ENCODE measurements at regions not wholly inside any gene's neighbourhood (a gene's known extent, or its start where the extent isn't known, plus 50 kb on each side); places are given as distances from the start of the nearest gene placed in this dataset.

DNA sequence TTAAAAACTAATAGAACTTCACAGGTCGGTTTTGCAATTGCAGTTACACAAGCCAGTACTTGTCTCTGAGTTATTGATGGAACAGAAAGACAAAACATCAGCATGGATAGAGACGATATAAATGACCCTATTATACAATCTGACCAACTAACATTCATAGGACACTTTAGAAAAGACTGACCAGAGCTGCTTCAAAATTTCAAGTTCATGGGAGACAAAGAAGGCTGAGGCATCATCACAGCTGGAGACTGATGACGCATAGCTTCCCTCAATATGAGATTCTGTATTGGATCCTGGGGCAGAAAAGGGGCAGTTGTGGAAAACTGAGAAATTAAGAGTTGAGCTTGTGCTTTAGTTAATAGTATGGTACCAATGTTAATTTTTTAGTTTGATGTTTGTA, 174.0 kb downstream of the THBS2 start:
- no peak for DNase-seq

GRCh38 chr6:169078399-169079145, 175.1 kb downstream of the THBS2 start:
- no peak for DNase-seq

- DNase-seq, result no peak
Observed at GRCh38 chr6:169075915-169076654, 177.6 kb downstream of the THBS2 start.

GRCh38 chr6:169075211-169075914, 178.3 kb downstream of the THBS2 start:
- DNase-seq, result peak; percentile 82

- DNase-seq, result no peak
Observed at GRCh38 chr6:169074526-169074925, 179.1 kb downstream of the THBS2 start.

- DNase-seq, result no peak
Observed at GRCh38 chr6:169073311-169073710, 180.3 kb downstream of the THBS2 start.

DNA sequence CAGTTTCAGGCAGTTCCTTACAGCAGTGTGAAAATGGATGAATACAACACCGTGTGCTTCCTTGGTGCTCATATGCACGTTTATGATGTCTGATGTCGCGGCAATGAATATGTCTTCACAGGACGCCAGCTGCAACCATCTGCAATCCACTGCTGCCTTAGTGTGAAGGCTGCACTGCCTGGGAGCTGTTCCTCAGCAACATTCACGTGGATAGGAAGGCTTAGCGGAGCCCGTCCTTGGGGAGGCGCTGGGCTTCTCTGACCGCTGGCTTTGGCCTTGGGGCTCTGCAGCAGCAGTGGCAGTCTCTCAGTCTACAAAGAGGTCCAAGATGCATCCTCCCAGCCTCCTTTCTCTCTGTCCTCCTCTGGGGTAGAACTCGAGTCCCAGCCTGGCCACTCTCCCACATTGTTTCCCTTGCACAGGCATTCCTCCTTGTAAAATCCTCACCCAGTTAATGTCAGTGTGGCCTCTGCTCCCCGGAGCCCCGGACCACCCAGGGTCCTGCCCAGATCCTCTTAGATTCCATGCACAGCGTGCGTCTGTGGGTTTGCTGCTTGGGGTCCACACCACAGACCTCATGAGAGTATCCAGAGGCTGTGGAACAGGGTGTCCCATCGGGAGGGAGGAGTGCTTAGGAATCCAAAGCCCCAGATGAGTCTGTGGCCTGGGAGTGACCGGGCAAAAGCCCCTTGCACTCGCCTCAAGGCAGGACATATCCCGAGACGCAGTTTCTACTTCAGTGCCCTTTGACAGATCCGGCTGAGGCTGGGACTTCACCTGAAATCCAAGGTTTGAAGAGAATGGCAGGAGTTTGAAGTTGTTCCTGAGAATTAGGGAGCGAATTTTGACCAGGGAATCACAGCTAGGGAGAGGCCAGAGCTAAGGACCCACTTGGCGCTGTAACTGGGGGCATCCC, 181.3 kb downstream of the THBS2 start:
- no peak for DNase-seq

- DNase-seq, result no peak
Observed at GRCh38 chr6:169071394-169071793, 182.3 kb downstream of the THBS2 start.

- DNase-seq, result no peak
Observed at GRCh38 chr6:169070506-169071176, 183.0 kb downstream of the THBS2 start.

DNA sequence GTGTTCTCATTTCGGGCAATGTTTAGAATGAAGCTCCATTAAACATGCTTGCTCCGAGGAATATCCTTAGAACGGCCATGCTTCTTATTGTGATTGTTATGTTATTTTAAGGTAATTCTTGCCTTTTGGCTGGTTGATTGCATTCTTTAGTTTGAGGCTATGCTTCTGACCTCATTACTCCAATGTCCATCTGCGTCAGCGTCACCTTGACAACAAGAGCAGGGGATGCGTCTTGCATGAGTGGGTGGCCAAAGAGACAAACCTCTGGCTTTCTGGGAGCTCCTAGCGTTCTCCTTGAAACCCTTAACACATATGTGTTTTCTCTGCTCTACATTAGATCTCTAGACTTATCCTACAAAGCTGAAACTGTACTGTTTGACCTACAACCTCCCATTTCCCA, 184.3 kb downstream of the THBS2 start:
- no peak for DNase-seq

DNA sequence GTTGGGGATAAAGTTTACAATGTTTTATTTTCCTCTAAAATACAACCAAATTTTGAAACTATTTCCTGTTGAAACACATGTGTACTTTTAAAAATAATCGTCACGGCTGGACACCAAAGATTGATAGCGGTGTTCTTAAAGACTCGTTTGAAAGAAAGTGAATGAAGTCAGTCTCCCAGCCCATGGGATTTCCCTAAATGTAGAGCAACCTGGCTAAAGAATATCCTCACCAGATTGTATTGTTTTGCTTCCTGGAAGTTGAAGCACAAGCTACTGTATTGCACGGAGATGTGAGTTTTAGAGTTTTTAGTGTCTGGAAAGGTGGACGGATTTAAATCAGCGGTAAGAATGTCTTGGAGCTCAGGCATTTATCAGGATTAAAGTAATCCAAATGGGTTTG, 189.5 kb downstream of the THBS2 start:
- DNase-seq, result no peak

DNA sequence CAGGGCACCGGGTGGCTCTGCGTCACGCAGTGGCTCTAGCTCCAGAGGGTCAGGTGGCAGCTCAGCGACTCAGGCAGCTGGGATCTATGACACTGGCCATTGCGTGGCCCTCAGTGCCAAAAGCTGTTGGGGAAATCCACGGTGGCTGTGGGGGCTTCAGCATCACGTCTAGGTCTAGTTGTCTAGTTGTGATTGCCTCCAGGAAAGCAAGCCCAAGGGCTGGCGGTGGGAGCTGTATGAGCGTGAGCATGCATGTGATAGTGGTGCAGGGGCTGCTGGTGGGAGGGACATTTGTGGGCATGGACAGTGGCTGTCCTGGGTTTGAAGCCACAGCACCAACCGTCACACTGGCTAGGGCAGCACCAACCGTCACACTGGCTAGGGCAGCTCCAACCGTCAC, 191.4 kb downstream of the THBS2 start:
- DNase-seq, result no peak

GRCh38 chr6:169058634-169059033, 195.0 kb downstream of the THBS2 start:
- DNase-seq, result no peak

GRCh38 chr6:169052462-169052861, 201.2 kb downstream of the THBS2 start:
- DNase-seq, result no peak

- no peak for DNase-seq
Observed at GRCh38 chr6:169051371-169051770, 202.3 kb downstream of the THBS2 start.

DNA sequence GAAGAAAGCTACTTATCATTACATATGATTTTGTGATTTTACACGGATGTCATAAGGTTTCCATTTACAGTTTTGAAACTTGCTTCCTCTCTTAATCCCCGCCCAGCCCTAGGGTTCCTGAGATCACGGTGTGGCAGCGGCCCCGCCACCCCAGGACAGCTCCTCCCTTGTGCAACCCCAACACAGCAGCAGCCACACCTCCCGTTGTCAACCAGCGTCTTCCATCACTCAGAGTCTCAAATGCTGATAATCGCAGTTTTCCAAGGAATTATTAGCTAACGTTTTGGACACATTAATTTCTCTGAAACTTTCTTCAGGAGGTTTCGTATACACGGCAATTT, 204.8 kb downstream of the THBS2 start:
- DNase-seq, result no peak

DNA sequence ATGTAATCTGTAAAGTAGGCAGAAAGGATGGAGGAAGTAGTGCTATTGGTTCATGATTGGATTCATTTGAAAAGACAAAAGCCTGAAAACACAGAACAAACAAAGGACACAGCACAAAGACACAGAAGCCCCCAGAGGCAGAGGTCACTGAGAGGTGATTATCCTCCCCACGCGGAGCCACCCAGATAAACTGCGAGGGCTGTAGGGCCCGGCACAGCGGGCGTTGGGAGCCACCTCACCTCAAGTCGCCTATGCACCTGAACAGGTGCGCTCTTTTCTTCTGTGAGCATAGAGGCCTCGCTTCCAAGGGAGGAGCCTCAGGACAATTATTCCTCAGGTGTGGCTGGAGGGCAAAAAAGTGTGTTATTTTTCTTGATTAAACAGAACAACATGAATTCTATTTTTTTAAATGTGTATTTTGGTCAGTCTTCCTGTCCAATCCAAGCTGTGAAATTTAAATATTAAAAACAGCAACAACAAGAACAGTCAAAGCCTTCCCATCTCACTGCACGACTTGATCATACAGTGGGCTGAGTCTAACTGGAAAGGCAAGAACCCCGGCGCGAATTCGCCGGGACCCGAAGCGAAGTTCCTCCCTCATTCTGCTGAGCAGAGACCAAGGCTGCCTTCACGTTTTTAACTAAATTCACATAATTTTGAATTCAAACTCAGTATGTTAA, 205.3 kb downstream of the THBS2 start:
- DNase-seq, result no peak

DNA sequence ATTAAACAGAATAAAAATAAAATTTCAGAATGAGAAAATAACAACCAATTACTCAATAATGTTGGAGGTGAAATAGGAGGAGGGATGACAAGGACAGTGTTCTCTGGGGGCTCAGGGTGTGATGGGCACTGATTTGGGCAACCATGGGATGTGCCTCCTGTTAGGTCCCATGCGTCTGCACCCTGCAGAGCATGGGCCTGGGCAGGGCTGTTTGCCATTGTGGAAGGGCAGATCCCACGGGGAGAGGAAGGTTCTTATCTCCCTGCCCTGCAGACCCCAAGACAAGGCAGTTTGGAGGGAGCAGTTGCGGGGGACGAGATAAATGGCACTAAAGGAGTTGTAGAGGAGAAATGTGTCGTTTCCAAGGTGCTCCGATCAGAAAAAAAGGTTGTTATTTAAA, 206.3 kb downstream of the THBS2 start:
- no peak for DNase-seq

DNA sequence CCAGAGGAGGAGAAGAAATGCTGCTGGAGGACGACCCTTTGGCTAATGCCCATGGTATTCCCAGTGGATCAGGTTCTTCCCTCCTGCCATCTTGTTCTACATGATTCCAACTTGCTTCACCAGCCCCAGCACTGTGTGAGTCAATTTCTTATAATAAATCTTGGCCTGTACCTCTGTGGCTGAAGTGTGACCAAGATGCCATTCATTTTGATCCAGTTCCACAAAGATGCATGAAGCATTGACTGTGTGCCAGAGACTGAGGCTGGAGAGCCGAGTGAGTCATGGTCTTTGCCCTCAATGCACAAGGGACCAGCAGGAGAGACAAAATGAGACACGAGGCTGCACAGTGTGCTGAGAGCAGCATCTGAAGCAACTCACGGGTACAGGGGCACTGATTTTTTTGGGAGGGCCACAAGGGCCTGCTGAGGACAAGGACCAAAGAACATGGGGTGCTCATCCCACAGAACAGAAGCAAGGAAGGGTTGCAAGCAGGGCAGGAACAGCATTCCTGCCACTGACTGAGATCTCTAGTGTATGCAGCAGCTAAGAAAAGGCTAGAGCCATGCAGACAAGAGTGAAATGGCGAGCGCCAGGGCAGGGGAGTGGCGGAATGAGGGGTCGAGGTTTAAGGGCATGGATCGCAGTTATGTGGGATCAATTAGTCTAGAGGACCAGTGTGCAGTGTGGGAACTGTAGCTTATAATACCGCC, 207.0 kb downstream of the THBS2 start:
- DNase-seq, result no peak

DNA sequence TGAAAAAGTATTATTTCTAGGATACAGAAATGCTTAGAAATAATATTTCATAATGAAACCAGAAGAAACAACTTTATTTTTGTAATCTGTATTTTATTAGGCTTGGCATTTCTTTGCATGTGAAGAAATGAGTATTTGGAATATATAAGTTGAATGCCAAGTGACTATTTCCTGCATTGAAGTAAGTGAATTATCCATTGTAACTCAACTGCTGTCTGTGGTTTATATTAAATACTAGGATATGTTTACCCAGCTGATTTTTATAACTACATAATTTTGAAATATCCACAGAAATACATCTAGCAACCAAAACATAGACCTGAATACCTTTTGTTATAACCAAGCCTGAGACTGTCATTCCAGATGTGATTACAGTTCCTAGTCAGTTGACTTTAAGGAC, 207.6 kb downstream of the THBS2 start:
- DNase-seq, result no peak

- peak; percentile 76 for DNase-seq
Observed at GRCh38 chr6:169045486-169045885, 208.2 kb downstream of the THBS2 start.
